Mesothelial cell of epicardium (in vitro differentiated cells): ENCODE measurements at regions not wholly inside any gene's neighbourhood (a gene's known extent, or its start where the extent isn't known, plus 50 kb on each side); places are given as distances from the start of the nearest gene placed in this dataset.

Experiments
- DNase-seq, 2 experiments: peaks; one replicate each; pipeline ENCODE4 v3.0.0; 2021; ENCODE audit warnings: low spot score in 2 of 2; ENCODE audit not compliant: unreplicated experiment in 2 of 2
- H3K27ac Mint-ChIP-seq: 2 replicates; pipeline ENCODE4 v1.8.0; 2021; ENCODE audit warnings: mixed read lengths
- H3K27me3 Mint-ChIP-seq: 2 replicates; pipeline ENCODE4 v1.8.0; 2021; ENCODE audit warnings: low read depth, mixed read lengths
- H3K36me3 Mint-ChIP-seq: 2 replicates; pipeline ENCODE4 v1.8.0; 2021; ENCODE audit warnings: mixed read lengths
- H3K4me1 Mint-ChIP-seq: 2 replicates; pipeline ENCODE4 v1.8.0; 2021; ENCODE audit warnings: mixed read lengths
- H3K4me3 Mint-ChIP-seq: 2 replicates; pipeline ENCODE4 v1.8.0; 2021; ENCODE audit warnings: mild to moderate bottlenecking, moderate library complexity, mixed read lengths
- H3K9me3 Mint-ChIP-seq: 2 replicates; pipeline ENCODE4 v1.8.0; 2021; ENCODE audit warnings: mixed read lengths
- CTCF ChIP-seq: fragments of 200-600 bp; sonication (generic); IDR thresholded peaks from one replicate; pipeline ENCODE4 v1.5.0; 2021; ENCODE audit warnings: antibody characterized with exemption; ENCODE audit not compliant: unreplicated experiment

DNA sequence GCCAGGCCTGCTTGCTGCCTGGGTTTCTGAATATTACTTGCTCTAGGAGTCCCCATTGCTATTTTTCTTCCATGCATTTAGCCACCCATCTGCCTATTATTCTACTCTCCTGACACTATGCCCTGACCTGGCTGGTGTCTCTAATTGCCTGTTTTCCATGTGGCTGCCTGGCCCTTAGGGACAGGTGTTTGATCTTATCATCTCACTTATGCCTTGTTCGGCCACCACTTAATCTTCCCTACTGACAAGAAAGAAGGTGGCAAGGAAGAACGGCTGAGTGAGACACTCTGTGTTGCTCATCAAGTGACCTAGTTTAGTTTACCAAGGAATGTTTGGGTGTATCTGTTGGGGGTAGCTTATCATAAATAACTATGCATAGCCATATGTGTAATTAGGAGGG is 50.4 kb upstream of the RAPH1 start:
- no peaks in the 10 kb centered on the region for H3K36me3 Mint-ChIP-seq
- no peaks in the 10 kb centered on the region for H3K9me3 Mint-ChIP-seq
- H3K4me1 Mint-ChIP-seq = peaks cover 49% of the 10 kb centered on the region
- H3K27ac Mint-ChIP-seq = peak overlapping the region; percentile 86
- H3K4me3 Mint-ChIP-seq = no peak overlapping the region
- no peak for TF ChIP-seq CTCF
- no peaks in the 10 kb centered on the region for H3K27me3 Mint-ChIP-seq
- DNase-seq = no peak

GRCh38 chr2:203586206-203586605 is 51.1 kb upstream of the RAPH1 start:
- Mint-ChIP-seq H3K27ac (peak overlapping the region; percentile 86), H3K27me3 (no peaks in the 10 kb centered on the region), H3K36me3 (no peaks in the 10 kb centered on the region), H3K4me1 (peaks cover 45% of the 10 kb centered on the region), H3K9me3 (no peaks in the 10 kb centered on the region), H3K4me3 (no peak overlapping the region)
- no peak for DNase-seq
- TF ChIP-seq CTCF = no peak

DNA sequence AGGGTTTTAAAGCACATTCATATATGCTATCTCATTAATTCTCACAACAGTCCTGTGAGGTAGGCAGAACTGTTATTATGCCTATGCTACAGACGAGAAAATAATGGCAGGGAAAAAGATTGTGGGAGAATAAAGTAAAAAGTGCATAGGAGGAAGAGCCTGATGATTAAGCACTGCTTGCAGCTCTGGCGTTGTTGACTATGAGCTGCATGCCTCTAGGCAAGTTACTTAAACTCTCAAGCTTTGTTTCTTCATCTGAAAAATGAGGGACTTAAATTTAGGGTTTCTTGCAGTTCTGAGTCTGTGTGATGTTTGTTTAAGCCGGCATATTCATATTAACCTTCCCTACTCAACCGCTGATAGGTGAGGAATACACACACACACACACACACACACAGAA is 51.6 kb upstream of the RAPH1 start:
- H3K27me3 Mint-ChIP-seq = no peaks in the 10 kb centered on the region
- H3K4me1 Mint-ChIP-seq = peaks cover 45% of the 10 kb centered on the region
- DNase-seq = no peak
- no peaks in the 10 kb centered on the region for H3K9me3 Mint-ChIP-seq
- no peak for TF ChIP-seq CTCF
- H3K27ac Mint-ChIP-seq = peak overlapping the region; percentile 86
- H3K4me3 Mint-ChIP-seq = no peak overlapping the region
- no peaks in the 10 kb centered on the region for H3K36me3 Mint-ChIP-seq

- Mint-ChIP-seq H3K27ac (no peak overlapping the region), H3K9me3 (no peaks in the 10 kb centered on the region), H3K4me1 (peaks cover 37% of the 10 kb centered on the region), H3K4me3 (no peak overlapping the region), H3K27me3 (no peaks in the 10 kb centered on the region), H3K36me3 (no peaks in the 10 kb centered on the region)
- DNase-seq = no peak
- TF ChIP-seq CTCF = no peak
Measured at GRCh38 chr2:203590496-203590895, 55.4 kb upstream of the RAPH1 start.

DNA sequence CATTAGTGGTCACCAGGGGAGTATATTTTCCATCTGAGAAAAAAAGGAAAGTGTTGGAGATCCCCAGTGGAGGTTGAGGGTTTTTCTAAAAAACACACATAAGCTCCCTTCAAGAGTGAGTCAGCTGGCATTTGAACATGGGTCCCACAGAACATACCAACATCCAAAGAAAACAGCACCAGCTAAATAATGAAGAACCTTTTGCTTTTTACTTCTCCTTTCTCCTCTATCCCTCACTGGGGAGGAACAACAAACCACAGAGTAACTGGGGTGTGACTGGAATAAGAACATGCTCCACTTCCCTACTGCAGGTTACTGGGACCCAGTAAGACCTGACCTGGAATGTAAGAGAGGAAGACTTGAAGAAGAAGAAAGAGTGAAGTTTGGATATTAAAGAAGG is 56.5 kb upstream of the RAPH1 start:
- Mint-ChIP-seq H3K27ac (no peak overlapping the region), H3K36me3 (no peaks in the 10 kb centered on the region), H3K27me3 (no peaks in the 10 kb centered on the region), H3K4me3 (no peak overlapping the region), H3K4me1 (peaks cover 35% of the 10 kb centered on the region), H3K9me3 (no peaks in the 10 kb centered on the region)
- TF ChIP-seq CTCF = no peak
- DNase-seq = no peak

DNA sequence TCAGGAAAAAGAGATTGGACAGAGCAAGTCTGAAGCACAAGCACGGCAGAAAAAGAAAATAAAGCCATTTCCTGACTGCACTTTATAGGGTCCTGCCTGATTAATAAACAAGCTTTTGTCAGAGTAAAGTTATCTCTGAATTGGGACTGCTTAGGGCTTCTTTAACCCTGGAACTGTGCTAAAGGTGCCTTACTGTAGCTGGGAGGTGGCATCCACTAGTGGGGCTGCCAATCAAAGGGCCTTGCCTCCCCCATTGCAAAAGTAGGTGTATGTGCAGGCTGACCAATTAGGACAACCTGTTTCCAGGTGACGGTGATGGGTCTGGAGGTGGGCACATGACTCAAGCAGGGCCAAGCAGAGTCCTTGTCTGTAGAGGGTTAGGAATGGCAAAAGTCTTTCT is 57.4 kb upstream of the RAPH1 start:
- no peak for TF ChIP-seq CTCF
- no peak for DNase-seq
- peak overlapping the region; percentile 25 for H3K27ac Mint-ChIP-seq
- H3K4me1 Mint-ChIP-seq = peaks cover 33% of the 10 kb centered on the region
- no peaks in the 10 kb centered on the region for H3K27me3 Mint-ChIP-seq
- H3K4me3 Mint-ChIP-seq = no peak overlapping the region
- no peaks in the 10 kb centered on the region for H3K36me3 Mint-ChIP-seq
- no peaks in the 10 kb centered on the region for H3K9me3 Mint-ChIP-seq
